ENCODE measurements at regions not wholly inside any gene's neighbourhood (a gene's known extent, or its start where the extent isn't known, plus 50 kb on each side); places are given as distances from the start of the nearest gene placed in this dataset.

GRCh38 chr5:143605403-143606005 lies 202.0 kb upstream of the NR3C1 start:
- TF ChIP-seq CTCF (IDR thresholded peaks at IDR 0.05) (no peak), POLR2A (IDR thresholded peaks at IDR 0.05) (no peak)

Data from heart left ventricle (tissue), 13 donors.